Stomach smooth muscle (tissue), 2 donors: ENCODE measurements at regions not wholly inside any gene's neighbourhood (a gene's known extent, or its start where the extent isn't known, plus 50 kb on each side); places are given as distances from the start of the nearest gene placed in this dataset.

ENCODE experiments used
- H3K27ac ChIP-seq: one replicate; pipeline ENCODE4 v1.7.0; 2013; ENCODE audit warnings: mild to moderate bottlenecking, low read length, inconsistent platforms
- H3K27me3 ChIP-seq, 2 donors: one replicate each; pipeline ENCODE4 v1.7.0; 2013; ENCODE audit warnings: low read length in 2 of 2; ENCODE audit not compliant: insufficient read depth in 2 of 2, control insufficient read depth in 1 of 2
- H3K36me3 ChIP-seq, 2 donors: one replicate each; pipeline ENCODE4 v1.7.0; 2013; ENCODE audit warnings: low read length in 2 of 2; ENCODE audit not compliant: control insufficient read depth in 2 of 2, insufficient read depth in 2 of 2
- H3K4me1 ChIP-seq: one replicate; pipeline ENCODE4 v1.7.0; 2013; ENCODE audit warnings: low read length; ENCODE audit not compliant: control insufficient read depth, insufficient read depth
- H3K4me3 ChIP-seq, 2 donors: one replicate each; pipeline ENCODE4 v1.7.0; 2013; ENCODE audit warnings: low read length in 2 of 2
- H3K9ac ChIP-seq, 2 donors: one replicate each; pipeline ENCODE4 v1.7.0; 2013; ENCODE audit warnings: low read length in 2 of 2, mild to moderate bottlenecking in 1 of 2
- H3K9me3 ChIP-seq, 2 donors: one replicate each; pipeline ENCODE4 v1.7.0; 2013; ENCODE audit warnings: low read length in 2 of 2; ENCODE audit not compliant: control insufficient read depth in 2 of 2
- donor health status: healthy.
- donor health status: Pancreatic carcinoma.

- peaks cover 2% of the 10 kb centered on the region for H3K4me1 ChIP-seq
- H3K9me3 ChIP-seq, result no peaks in the 10 kb centered on the region
- H3K27ac ChIP-seq, result no peak overlapping the region
- H3K36me3 ChIP-seq, result no peaks in the 10 kb centered on the region
- no peak overlapping the region for H3K9ac ChIP-seq
- H3K4me3 ChIP-seq, result no peak overlapping the region
- H3K27me3 ChIP-seq, result no peaks in the 10 kb centered on the region
Measured at GRCh38 chr2:6077585-6077984, 385.4 kb downstream of the SOX11 start.

- H3K36me3 ChIP-seq, result no peaks in the 10 kb centered on the region
- no peak overlapping the region for H3K4me3 ChIP-seq
- H3K27me3 ChIP-seq, result no peaks in the 10 kb centered on the region
- no peak overlapping the region for H3K9ac ChIP-seq
- no peaks in the 10 kb centered on the region for H3K9me3 ChIP-seq
- no peak overlapping the region for H3K27ac ChIP-seq
- peaks cover 2% of the 10 kb centered on the region for H3K4me1 ChIP-seq
Measured at GRCh38 chr2:6078414-6078813, 386.2 kb downstream of the SOX11 start.

- Histone ChIP-seq H3K4me1 (peaks cover 2% of the 10 kb centered on the region), H3K36me3 (no peaks in the 10 kb centered on the region), H3K9ac (no peak overlapping the region), H3K9me3 (no peaks in the 10 kb centered on the region), H3K4me3 (no peak overlapping the region), H3K27me3 (no peaks in the 10 kb centered on the region), H3K27ac (no peak overlapping the region)
Measured at GRCh38 chr2:6079405-6079804, 387.2 kb downstream of the SOX11 start.

DNA sequence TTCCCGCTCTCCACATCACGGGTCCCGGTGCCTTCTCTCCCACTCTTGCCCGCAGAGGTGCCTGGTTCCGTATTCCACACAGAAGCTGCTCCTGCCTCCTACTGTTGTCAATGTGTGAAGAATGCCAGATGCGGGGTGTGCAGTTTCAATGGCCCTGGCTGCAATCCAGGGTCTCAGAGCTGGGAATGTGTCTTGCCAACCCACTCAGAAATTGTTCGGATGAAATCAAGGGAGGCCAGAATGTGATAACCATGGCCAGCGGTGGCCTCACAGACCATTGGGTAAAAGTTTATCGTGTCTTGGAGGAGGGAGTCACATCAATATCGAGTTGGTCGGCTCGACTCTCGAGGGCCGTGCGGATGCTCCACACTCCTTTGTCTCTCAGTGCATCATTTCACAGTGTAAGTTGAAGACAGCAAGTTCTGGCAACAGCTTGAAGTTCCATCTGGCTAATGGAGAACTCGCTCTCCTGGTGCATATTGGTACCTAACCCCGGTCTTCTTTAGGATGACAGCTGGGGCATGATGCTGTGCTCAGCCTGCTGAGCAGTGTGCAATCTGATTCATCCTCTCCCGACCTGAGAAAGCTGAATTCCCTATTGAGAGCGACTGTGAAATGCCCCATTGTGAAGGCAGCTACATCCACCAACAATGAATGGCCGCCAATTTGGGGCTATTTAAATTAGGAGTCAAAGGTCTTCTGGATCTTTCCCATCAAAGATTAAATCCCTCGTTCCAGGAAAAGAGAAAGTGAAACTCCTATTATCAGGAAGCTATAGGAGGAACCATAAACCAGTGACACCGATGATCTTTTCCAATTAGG is 389.0 kb downstream of the SOX11 start:
- Histone ChIP-seq H3K9me3 (no peaks in the 10 kb centered on the region), H3K9ac (no peak overlapping the region), H3K4me3 (peak overlapping the region in 1 of 2 donors; percentile 52), H3K27me3 (no peaks in the 10 kb centered on the region), H3K36me3 (no peaks in the 10 kb centered on the region), H3K27ac (no peak overlapping the region), H3K4me1 (peaks cover 2% of the 10 kb centered on the region)

DNA sequence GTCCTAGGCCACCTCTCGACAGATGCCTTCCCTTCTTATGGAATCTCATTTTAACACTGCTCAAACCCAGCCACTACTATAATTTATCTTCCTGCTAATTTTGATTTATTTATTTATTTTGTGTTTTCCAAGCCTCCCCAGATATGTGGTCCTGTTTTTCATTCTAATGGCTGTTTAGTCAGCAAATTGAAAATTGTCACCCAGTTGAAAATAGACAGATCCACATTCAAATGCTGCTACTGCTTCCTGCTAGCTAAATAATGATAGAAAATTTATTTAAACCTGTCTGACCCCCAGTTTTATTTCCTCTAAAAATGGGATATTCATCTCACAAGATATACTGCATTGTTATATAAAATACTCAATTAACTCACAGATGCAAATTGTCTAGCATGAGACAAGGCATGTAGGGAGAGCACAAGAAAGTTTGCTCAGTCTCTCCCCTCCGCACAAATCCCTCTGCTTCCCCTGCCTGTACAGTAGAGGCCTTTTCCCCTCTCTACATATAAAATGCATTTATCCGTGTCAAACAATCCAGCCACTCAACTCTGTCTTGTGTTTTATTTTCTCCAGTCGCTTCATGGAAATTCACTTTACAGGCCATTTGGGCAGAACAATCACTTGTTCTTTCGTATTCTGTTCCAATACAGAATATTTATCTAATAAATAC is 389.9 kb downstream of the SOX11 start:
- Histone ChIP-seq H3K9me3 (no peaks in the 10 kb centered on the region), H3K36me3 (no peaks in the 10 kb centered on the region), H3K4me3 (no peak overlapping the region), H3K27ac (no peak overlapping the region), H3K4me1 (peaks cover 2% of the 10 kb centered on the region), H3K27me3 (no peaks in the 10 kb centered on the region), H3K9ac (no peak overlapping the region)

DNA sequence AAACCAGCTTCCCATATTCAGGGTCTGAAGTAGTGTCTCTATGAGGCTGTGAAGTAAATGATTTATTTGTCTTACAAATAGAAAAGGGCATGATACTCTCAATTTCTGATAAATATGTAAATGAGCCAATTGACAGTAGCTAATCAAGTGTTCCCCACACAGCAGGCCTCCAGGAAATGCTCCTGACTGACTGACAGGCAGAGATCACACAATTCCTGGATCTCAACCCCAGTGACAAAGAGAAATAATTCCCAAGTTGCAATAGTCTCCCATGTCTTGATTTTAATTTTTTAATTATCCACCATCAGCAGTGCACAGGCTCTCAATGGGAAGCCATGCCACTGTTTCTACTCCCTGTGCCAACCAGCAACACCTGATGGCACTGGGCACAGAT is 390.4 kb downstream of the SOX11 start:
- Histone ChIP-seq H3K9me3 (no peaks in the 10 kb centered on the region), H3K36me3 (no peaks in the 10 kb centered on the region), H3K27me3 (no peaks in the 10 kb centered on the region), H3K4me1 (peaks cover 2% of the 10 kb centered on the region), H3K4me3 (no peak overlapping the region), H3K27ac (no peak overlapping the region), H3K9ac (no peak overlapping the region)

DNA sequence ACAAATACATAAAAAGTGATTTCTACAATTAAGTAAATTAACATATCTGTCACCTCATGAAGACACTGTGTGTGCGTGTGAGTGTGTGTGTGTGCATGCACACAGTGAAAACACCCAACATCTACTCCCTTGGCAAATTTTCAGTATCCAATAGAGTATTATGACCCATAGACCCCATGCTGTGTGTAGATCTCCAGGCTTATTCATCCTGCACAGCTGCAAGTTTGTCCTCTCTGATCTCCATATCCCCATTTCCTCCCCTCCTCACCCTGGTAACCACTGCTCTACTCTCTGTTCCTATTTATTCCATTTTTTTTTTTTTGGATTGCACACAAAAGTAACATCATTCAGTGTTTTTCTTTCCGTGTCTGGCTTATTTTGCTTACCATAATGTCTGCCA is 391.0 kb downstream of the SOX11 start:
- H3K9ac ChIP-seq, result no peak overlapping the region
- peaks cover 2% of the 10 kb centered on the region for H3K4me1 ChIP-seq
- H3K27ac ChIP-seq, result no peak overlapping the region

DNA sequence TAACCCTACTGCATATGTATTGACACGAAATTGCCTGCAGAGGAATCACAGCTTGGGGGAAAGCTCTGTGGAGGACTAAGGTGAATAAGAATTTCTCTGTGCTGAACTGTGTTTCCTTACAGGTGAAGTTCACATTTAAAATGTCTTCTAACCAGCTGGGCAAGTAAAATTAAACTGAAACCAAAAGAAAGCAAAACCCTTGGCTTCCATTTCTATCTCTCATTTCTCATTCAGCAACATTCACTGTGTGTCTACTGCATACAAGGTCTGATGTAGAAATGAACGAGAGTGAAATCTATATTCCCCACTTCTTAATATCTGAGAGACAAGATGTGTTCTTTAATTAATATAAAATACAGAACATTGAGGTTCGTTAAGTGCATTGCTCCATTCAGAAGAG is 397.3 kb downstream of the SOX11 start:
- H3K27ac ChIP-seq, result no peak overlapping the region
- no peak overlapping the region for H3K9ac ChIP-seq
- no peaks in the 10 kb centered on the region for H3K27me3 ChIP-seq
- no peaks in the 10 kb centered on the region for H3K36me3 ChIP-seq
- no peaks in the 10 kb centered on the region for H3K4me1 ChIP-seq
- H3K9me3 ChIP-seq, result no peaks in the 10 kb centered on the region
- no peak overlapping the region for H3K4me3 ChIP-seq

More for the DNA sequence above, 391.0 kb downstream of the SOX11 start:
- no peaks in the 10 kb centered on the region for H3K9me3 ChIP-seq
- H3K27me3 ChIP-seq, result no peaks in the 10 kb centered on the region
- H3K36me3 ChIP-seq, result no peaks in the 10 kb centered on the region
- no peak overlapping the region for H3K4me3 ChIP-seq

DNA sequence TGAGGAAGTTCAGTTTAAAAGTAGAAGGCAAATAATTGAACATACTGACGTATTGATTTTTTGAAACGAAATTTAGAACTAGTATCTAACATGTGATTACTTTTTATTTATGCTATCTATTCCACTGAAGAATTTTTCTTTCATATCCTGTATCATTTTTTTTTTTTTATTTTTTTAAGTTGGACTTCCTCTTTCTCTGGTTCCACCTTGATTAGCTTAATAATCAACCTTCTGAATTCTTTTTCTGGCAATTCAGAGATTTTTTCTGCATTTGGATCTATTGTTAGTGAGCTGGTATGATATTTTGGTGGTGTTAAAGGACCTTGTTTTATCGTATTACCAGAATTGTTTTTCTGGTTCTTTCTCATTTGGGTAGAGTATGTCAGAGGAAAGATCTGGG is 411.2 kb downstream of the SOX11 start:
- Histone ChIP-seq H3K4me1 (no peaks in the 10 kb centered on the region), H3K4me3 (no peak overlapping the region), H3K9ac (no peak overlapping the region), H3K27me3 (no peaks in the 10 kb centered on the region), H3K27ac (no peak overlapping the region), H3K9me3 (no peaks in the 10 kb centered on the region), H3K36me3 (no peaks in the 10 kb centered on the region)

DNA sequence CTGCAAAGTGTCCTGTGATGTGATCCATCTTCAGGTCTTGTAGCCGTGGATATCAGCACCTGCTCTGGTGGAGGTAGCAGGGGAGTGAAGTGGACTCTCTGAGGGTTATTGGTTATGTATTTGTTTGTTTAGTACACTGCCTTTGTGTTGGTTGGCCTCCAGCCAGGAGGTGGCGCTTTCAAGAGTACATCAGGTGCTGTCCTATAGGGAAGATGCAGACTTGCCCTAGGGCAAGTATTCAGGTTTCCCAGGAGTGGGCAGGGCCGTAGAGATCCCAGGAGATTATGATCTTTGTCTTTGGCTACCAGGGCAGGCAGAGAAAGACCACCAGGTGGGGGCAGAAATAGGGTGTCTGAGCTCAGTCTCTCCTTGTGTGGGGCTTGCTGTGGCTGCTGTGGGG is 411.8 kb downstream of the SOX11 start:
- Histone ChIP-seq H3K9me3 (no peaks in the 10 kb centered on the region), H3K9ac (no peak overlapping the region), H3K36me3 (no peaks in the 10 kb centered on the region), H3K27me3 (no peaks in the 10 kb centered on the region), H3K27ac (no peak overlapping the region), H3K4me3 (no peak overlapping the region), H3K4me1 (no peaks in the 10 kb centered on the region)

DNA sequence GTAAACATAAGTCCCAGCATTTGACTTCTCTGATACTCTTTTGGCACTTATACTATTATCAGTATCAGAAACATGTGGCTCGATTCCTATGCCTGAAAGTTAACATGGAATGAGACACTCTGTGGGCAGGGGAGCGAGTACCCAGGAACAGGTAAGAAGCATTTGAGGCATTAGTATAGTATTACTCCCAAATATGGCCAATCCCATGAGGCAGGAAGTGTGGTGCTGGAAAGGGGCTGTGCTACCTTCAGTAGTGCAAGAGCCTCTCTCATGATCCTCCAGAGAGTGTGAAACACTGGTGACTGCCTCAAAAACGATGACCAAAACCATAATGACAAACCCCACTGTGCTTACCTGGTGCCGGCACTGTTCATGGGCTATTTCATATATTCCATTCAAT is 415.1 kb downstream of the SOX11 start:
- no peaks in the 10 kb centered on the region for H3K9me3 ChIP-seq
- no peaks in the 10 kb centered on the region for H3K27me3 ChIP-seq
- no peaks in the 10 kb centered on the region for H3K4me1 ChIP-seq
- H3K36me3 ChIP-seq, result no peaks in the 10 kb centered on the region
- no peak overlapping the region for H3K27ac ChIP-seq
- H3K9ac ChIP-seq, result no peak overlapping the region
- H3K4me3 ChIP-seq, result no peak overlapping the region
